ENCODE measurements at regions not wholly inside any gene's neighbourhood (a gene's known extent, or its start where the extent isn't known, plus 50 kb on each side); places are given as distances from the start of the nearest gene placed in this dataset.
"Not testable (repeated sequence)": the region's sequence is repeated elsewhere in the genome, so short reads cannot be mapped to it uniquely, and the experiment has no call there.

- Mint-ChIP-seq H3K36me3 (ENCODE audit: low read depth) (no peaks in the 10 kb centered on the region), H3K4me1 (no peaks in the 10 kb centered on the region), H3K27me3 (ENCODE audit: insufficient read depth) (peaks cover 2% of the 10 kb centered on the region), H3K9me3 (peaks cover 9% of the 10 kb centered on the region), H3K27ac (no peak overlapping the region), H3K4me3 (no peak overlapping the region)
- TF ChIP-seq CTCF (conservative IDR thresholded peaks at IDR 0.05): no peak
- Histone ChIP-seq H3K9me3 (ENCODE audit: control insufficient read depth, low read length) (no peaks in the 10 kb centered on the region), H3K27me3 (ENCODE audit: control insufficient read depth, insufficient read depth, low read length, poor library complexity, severe bottlenecking) (no peaks in the 10 kb centered on the region), H3K36me3 (ENCODE audit: control insufficient read depth, insufficient read depth, low read length) (no peaks in the 10 kb centered on the region), H3K27ac (ENCODE audit: low read depth, low read length) (peak overlapping the region; percentile 14), H3K4me1 (ENCODE audit: control insufficient read depth, insufficient read depth, low read length) (no peaks in the 10 kb centered on the region), H3K4me3 (ENCODE audit: low read length) (no peak overlapping the region), H3K9ac (ENCODE audit: extremely low read depth, low read length, poor library complexity, severe bottlenecking) (no peak overlapping the region)
- WGBS, 2 experiments (ENCODE audit: insufficient coverage in 1 of 2, insufficient read length in 1 of 2): 57 to 76% methylated on average over 3 to 7 of the region's 7 CpGs
- DNase-seq: no peak
These were observed 200.8 kb upstream of the SLCO3A1 start for GRCh38 chr15:91652610-91653207.

- not testable (repeated sequence) for H3K36me3 ChIP-seq (ENCODE audit: control insufficient read depth, insufficient read depth, low read length); H3K27ac Mint-ChIP-seq; H3K9me3 Mint-ChIP-seq
These were observed 197.8 kb upstream of the SLCO3A1 start for GRCh38 chr15:91655563-91656290.

GRCh38 chr15:91660174-91660649, 193.3 kb upstream of the SLCO3A1 start:
- H3K4me3 ChIP-seq (ENCODE audit: low read length): no peak overlapping the region
- Mint-ChIP-seq H3K4me1 (no peaks in the 10 kb centered on the region), H3K36me3 (ENCODE audit: low read depth) (no peaks in the 10 kb centered on the region), H3K27ac (no peak overlapping the region), H3K27me3 (ENCODE audit: insufficient read depth) (peaks cover 2% of the 10 kb centered on the region), H3K9me3 (peaks cover 7% of the 10 kb centered on the region), H3K4me3 (no peak overlapping the region)
- H3K27ac ChIP-seq (ENCODE audit: low read depth, low read length): no peak overlapping the region
- no peaks in the 10 kb centered on the region for H3K4me1 ChIP-seq (ENCODE audit: control insufficient read depth, insufficient read depth, low read length)
- H3K9me3 ChIP-seq (ENCODE audit: control insufficient read depth, low read length): no peaks in the 10 kb centered on the region
- DNase-seq: peak; percentile 65
- peak; percentile 70 for TF ChIP-seq CTCF (conservative IDR thresholded peaks at IDR 0.05)
- no peaks in the 10 kb centered on the region for H3K27me3 ChIP-seq (ENCODE audit: control insufficient read depth, insufficient read depth, low read length, poor library complexity, severe bottlenecking)
- WGBS, 2 experiments (ENCODE audit: insufficient coverage in 1 of 2, insufficient read length in 1 of 2): 76 to 77% methylated on average over 6 of the region's 6 CpGs
- H3K9ac ChIP-seq (ENCODE audit: extremely low read depth, low read length, poor library complexity, severe bottlenecking): no peak overlapping the region
- no peaks in the 10 kb centered on the region for H3K36me3 ChIP-seq (ENCODE audit: control insufficient read depth, insufficient read depth, low read length)

More at GRCh38 chr15:91655563-91656290, 197.8 kb upstream of the SLCO3A1 start:
- H3K4me1 ChIP-seq (ENCODE audit: control insufficient read depth, insufficient read depth, low read length); H3K27ac ChIP-seq (ENCODE audit: low read depth, low read length); H3K4me3 ChIP-seq (ENCODE audit: low read length); H3K4me3 Mint-ChIP-seq; DNase-seq; H3K27me3 Mint-ChIP-seq (ENCODE audit: insufficient read depth); H3K9ac ChIP-seq (ENCODE audit: extremely low read depth, low read length, poor library complexity, severe bottlenecking); H3K4me1 Mint-ChIP-seq; H3K9me3 ChIP-seq (ENCODE audit: control insufficient read depth, low read length); H3K36me3 Mint-ChIP-seq (ENCODE audit: low read depth); H3K27me3 ChIP-seq (ENCODE audit: control insufficient read depth, insufficient read depth, low read length, poor library complexity, severe bottlenecking): not testable (repeated sequence)
- WGBS, 2 experiments (ENCODE audit: insufficient coverage in 1 of 2, insufficient read length in 1 of 2): 88 to 92% methylated on average over 10 to 12 of the region's 12 CpGs
